ENCODE measurements at regions not wholly inside any gene's neighbourhood (a gene's known extent, or its start where the extent isn't known, plus 50 kb on each side); places are given as distances from the start of the nearest gene placed in this dataset.

GRCh38 chr22:48699511-48699910 lies 1128.2 kb downstream of the BRD1 start:
- TF ChIP-seq CTCF (conservative IDR thresholded peaks at IDR 0.05; ENCODE audit: low read length) (no peak), EZH2phosphoT487 (IDR thresholded peaks at IDR 0.05; ENCODE audit: borderline replicate concordance) (no peak)
- Histone ChIP-seq H4K20me1 (ENCODE audit: insufficient read depth, low read length, poor library complexity, severe bottlenecking) (no peaks in the 10 kb centered on the region), H3K36me3 (ENCODE audit: insufficient read depth, low read length) (no peaks in the 10 kb centered on the region), H2AFZ (ENCODE audit: low read length) (no peak overlapping the region), H3K4me2 (ENCODE audit: low read depth, low read length, poor library complexity, severe bottlenecking) (no peak overlapping the region), H3F3A (ENCODE audit: low read depth) (no peaks in the 10 kb centered on the region), H3K4me1 (ENCODE audit: insufficient read depth, low read length, poor library complexity, severe bottlenecking) (no peaks in the 10 kb centered on the region), H3K79me2 (ENCODE audit: insufficient read depth, low read length) (no peaks in the 10 kb centered on the region), H3K9ac (ENCODE audit: low read depth, low read length, poor library complexity, severe bottlenecking) (no peak overlapping the region), H3K9me3 (ENCODE audit: insufficient read depth, low read depth, low read length) (no peaks in the 10 kb centered on the region; the same call in 1 of the 2 replicates), H3K4me3 (ENCODE audit: low read length, poor library complexity, severe bottlenecking) (no peak overlapping the region), H3K27me3 (ENCODE audit: insufficient read depth, low read length, poor library complexity, severe bottlenecking) (no peaks in the 10 kb centered on the region), H3K9me2 (replicated peaks; ENCODE audit: low read depth, low read length) (no peaks in the 10 kb centered on the region)

- no peaks in the 10 kb centered on the region for H3F3A ChIP-seq (ENCODE audit: low read depth)
- H3K4me1 ChIP-seq (ENCODE audit: insufficient read depth, low read length, poor library complexity, severe bottlenecking): no peaks in the 10 kb centered on the region
- no peak for TF ChIP-seq EZH2phosphoT487 (IDR thresholded peaks at IDR 0.05; ENCODE audit: borderline replicate concordance)
- TF ChIP-seq CTCF (conservative IDR thresholded peaks at IDR 0.05; ENCODE audit: low read length): no peak
- H3K36me3 ChIP-seq (ENCODE audit: insufficient read depth, low read length): no peaks in the 10 kb centered on the region
- H3K9ac ChIP-seq (ENCODE audit: low read depth, low read length, poor library complexity, severe bottlenecking): no peak overlapping the region
- no peak overlapping the region for H3K4me2 ChIP-seq (ENCODE audit: low read depth, low read length, poor library complexity, severe bottlenecking)
- H3K9me2 ChIP-seq (replicated peaks; ENCODE audit: low read depth, low read length): no peaks in the 10 kb centered on the region
- H4K20me1 ChIP-seq (ENCODE audit: insufficient read depth, low read length, poor library complexity, severe bottlenecking): no peaks in the 10 kb centered on the region
- no peaks in the 10 kb centered on the region for H3K27me3 ChIP-seq (ENCODE audit: insufficient read depth, low read length, poor library complexity, severe bottlenecking)
- H3K4me3 ChIP-seq (ENCODE audit: low read length, poor library complexity, severe bottlenecking): no peak overlapping the region
- H3K79me2 ChIP-seq (ENCODE audit: insufficient read depth, low read length): no peaks in the 10 kb centered on the region
- no peak overlapping the region for H2AFZ ChIP-seq (ENCODE audit: low read length)
- no peaks in the 10 kb centered on the region; the same call in 1 of the 2 replicates for H3K9me3 ChIP-seq (ENCODE audit: insufficient read depth, low read depth, low read length)
Measured at GRCh38 chr22:48698618-48699017, 1129.1 kb downstream of the BRD1 start.

- H3K4me1 ChIP-seq (ENCODE audit: insufficient read depth, low read length, poor library complexity, severe bottlenecking): no peaks in the 10 kb centered on the region
- H3K4me2 ChIP-seq (ENCODE audit: low read depth, low read length, poor library complexity, severe bottlenecking): no peak overlapping the region
- H2AFZ ChIP-seq (ENCODE audit: low read length): no peak overlapping the region
- no peaks in the 10 kb centered on the region; the same call in 1 of the 2 replicates for H3K9me3 ChIP-seq (ENCODE audit: insufficient read depth, low read depth, low read length)
- TF ChIP-seq EZH2phosphoT487 (IDR thresholded peaks at IDR 0.05; ENCODE audit: borderline replicate concordance): no peak
- no peak for TF ChIP-seq CTCF (conservative IDR thresholded peaks at IDR 0.05; ENCODE audit: low read length)
- H3K27me3 ChIP-seq (ENCODE audit: insufficient read depth, low read length, poor library complexity, severe bottlenecking): no peaks in the 10 kb centered on the region
- no peak overlapping the region for H3K4me3 ChIP-seq (ENCODE audit: low read length, poor library complexity, severe bottlenecking)
- H3K9me2 ChIP-seq (replicated peaks; ENCODE audit: low read depth, low read length): no peaks in the 10 kb centered on the region
- H3K9ac ChIP-seq (ENCODE audit: low read depth, low read length, poor library complexity, severe bottlenecking): no peak overlapping the region
- H4K20me1 ChIP-seq (ENCODE audit: insufficient read depth, low read length, poor library complexity, severe bottlenecking): no peaks in the 10 kb centered on the region
- no peaks in the 10 kb centered on the region for H3F3A ChIP-seq (ENCODE audit: low read depth)
- H3K36me3 ChIP-seq (ENCODE audit: insufficient read depth, low read length): no peaks in the 10 kb centered on the region
- no peaks in the 10 kb centered on the region for H3K79me2 ChIP-seq (ENCODE audit: insufficient read depth, low read length)
Measured at GRCh38 chr22:48697694-48698276, 1129.9 kb downstream of the BRD1 start.
